WTC11 (cell line): ENCODE measurements at regions not wholly inside any gene's neighbourhood (a gene's known extent, or its start where the extent isn't known, plus 50 kb on each side); places are given as distances from the start of the nearest gene placed in this dataset.

Source experiments
- ATAC-seq: fragments of 200-7000 bp; cut with Tn5 transposase; 2 replicates; pipeline ENCODE4 v1.10.0; 2021; ENCODE audit warnings: mild to moderate bottlenecking, moderate library complexity
- CTCF ChIA-PET: fragments of 300-600 bp; sonication (Branson Sonifier 250); formaldehyde crosslinking; loops from one replicate; lab custom pipeline; 2021; ENCODE audit warnings: antibody characterized with exemption; lab: Charles Lee
- POLR2A ChIA-PET: fragments of 350-600 bp; sonication (Branson Sonifier 250); formaldehyde crosslinking; loops from one replicate; lab custom pipeline; 2021; ENCODE audit warnings: antibody characterized with exemption; lab: Charles Lee
- DNase-seq: peaks from one replicate; pipeline ENCODE4 v3.0.0; 2021; ENCODE audit warnings: low spot score
- H3K27ac Mint-ChIP-seq: 2 replicates; pipeline ENCODE4 v1.8.0; 2021; ENCODE audit warnings: mixed read lengths
- H3K27me3 Mint-ChIP-seq: 2 replicates; pipeline ENCODE4 v1.8.0; 2021; ENCODE audit warnings: low read depth, mild to moderate bottlenecking, moderate library complexity, mixed read lengths
- H3K36me3 Mint-ChIP-seq: 2 replicates; pipeline ENCODE4 v1.8.0; 2021; ENCODE audit warnings: mixed read lengths
- H3K4me1 Mint-ChIP-seq: 2 replicates; pipeline ENCODE4 v1.8.0; 2022; ENCODE audit warnings: mixed read lengths
- H3K4me3 Mint-ChIP-seq: 2 replicates; pipeline ENCODE4 v1.8.0; 2021; ENCODE audit warnings: mild to moderate bottlenecking, moderate library complexity, mixed read lengths
- H3K9me3 Mint-ChIP-seq: 2 replicates; pipeline ENCODE4 v1.8.0; 2021; ENCODE audit warnings: mixed read lengths
- ATF3 ChIP-seq: sonication (generic); formaldehyde crosslinking; conservative IDR thresholded peaks from 2 replicates; pipeline ENCODE4 v1.8.1; 2022; ENCODE audit warnings: mild to moderate bottlenecking, missing genetic modification reagents
- CREB1 ChIP-seq: sonication (generic); formaldehyde crosslinking; IDR thresholded peaks from 2 replicates; pipeline ENCODE4 v1.8.0; 2023; ENCODE audit warnings: mild to moderate bottlenecking, missing genetic modification reagents
- FOXK1 ChIP-seq: sonication (generic); formaldehyde crosslinking; IDR thresholded peaks from 2 replicates; pipeline ENCODE4 v1.8.0; 2022; ENCODE audit warnings: mild to moderate bottlenecking, moderate library complexity, missing genetic modification reagents
- GABPB1 ChIP-seq: sonication (generic); formaldehyde crosslinking; IDR thresholded peaks from 2 replicates; pipeline ENCODE4 v1.8.1; 2023; ENCODE audit warnings: mild to moderate bottlenecking, missing genetic modification reagents
- IRF2 ChIP-seq: sonication (generic); formaldehyde crosslinking; IDR thresholded peaks from 2 replicates; pipeline ENCODE4 v1.8.0; 2022; ENCODE audit warnings: low read depth, missing genetic modification reagents, borderline replicate concordance
- NFE2L1 ChIP-seq: sonication (generic); formaldehyde crosslinking; IDR thresholded peaks from 2 replicates; pipeline ENCODE4 v1.8.1; 2023; ENCODE audit warnings: missing genetic modification reagents
- NR3C1 ChIP-seq: sonication (generic); formaldehyde crosslinking; conservative IDR thresholded peaks from 2 replicates; pipeline ENCODE4 v1.8.1; 2023; ENCODE audit warnings: low read depth, mild to moderate bottlenecking, missing genetic modification reagents
- OVOL2 ChIP-seq: fragments of 250-450 bp; sonication (Bioruptor Pico); IDR thresholded peaks from 2 replicates; pipeline ENCODE4 v1.9.0; 2021; ENCODE audit warnings: mild to moderate bottlenecking, borderline replicate concordance
- RELA ChIP-seq: sonication (generic); formaldehyde crosslinking; IDR thresholded peaks from 2 replicates; pipeline ENCODE4 v1.8.1; 2022; ENCODE audit warnings: missing genetic modification reagents, mild to moderate bottlenecking, borderline replicate concordance
- RORB ChIP-seq: fragments of 250-450 bp; sonication (Bioruptor Pico); IDR thresholded peaks from 2 replicates; pipeline ENCODE4 v1.9.0; 2021; ENCODE audit warnings: mild to moderate bottlenecking
- SOX15 ChIP-seq: fragments of 250-450 bp; sonication (Bioruptor Pico); IDR thresholded peaks from 2 replicates; pipeline ENCODE4 v1.9.0; 2021; ENCODE audit warnings: mild to moderate bottlenecking
- ZNF121 ChIP-seq: sonication (generic); formaldehyde crosslinking; IDR thresholded peaks from 2 replicates; pipeline ENCODE4 v1.8.0; 2023; ENCODE audit warnings: missing genetic modification reagents
- ZNF281 ChIP-seq: sonication (generic); formaldehyde crosslinking; IDR thresholded peaks from 2 replicates; pipeline ENCODE4 v1.8.0; 2023; ENCODE audit warnings: mild to moderate bottlenecking, missing genetic modification reagents
- TF ChIP-seq, protein P1 (sequence below): fragments of 250-450 bp; sonication (Bioruptor Pico); IDR thresholded peaks from 2 replicates; pipeline ENCODE4 v1.8.0; 2021; ENCODE audit warnings: mild to moderate bottlenecking
- TF ChIP-seq, protein P2 (sequence below): fragments of 250-450 bp; sonication (Bioruptor Pico); IDR thresholded peaks from 2 replicates; pipeline ENCODE4 v1.9.0; 2021; ENCODE audit warnings: mild to moderate bottlenecking, borderline replicate concordance
- TF ChIP-seq, protein P3 (sequence below): sonication (generic); formaldehyde crosslinking; IDR thresholded peaks from 2 replicates; pipeline ENCODE4 v1.8.1; 2023; ENCODE audit warnings: mild to moderate bottlenecking, missing genetic modification reagents
- TF ChIP-seq, protein P4 (sequence below): fragments of 250-450 bp; sonication (Bioruptor Pico); IDR thresholded peaks from 2 replicates; pipeline ENCODE4 v2.1.2; 2022; ENCODE audit warnings: mild to moderate bottlenecking, moderate library complexity

- TF ChIP-seq ATF3: no peak
- TF ChIP-seq ZNF281: no peak
- TF ChIP-seq, all 79 proteins: peak for 0
Observed at GRCh38 chr18:26780520-26781325, 84.8 kb downstream of the AQP4 start (continued).

DNA sequence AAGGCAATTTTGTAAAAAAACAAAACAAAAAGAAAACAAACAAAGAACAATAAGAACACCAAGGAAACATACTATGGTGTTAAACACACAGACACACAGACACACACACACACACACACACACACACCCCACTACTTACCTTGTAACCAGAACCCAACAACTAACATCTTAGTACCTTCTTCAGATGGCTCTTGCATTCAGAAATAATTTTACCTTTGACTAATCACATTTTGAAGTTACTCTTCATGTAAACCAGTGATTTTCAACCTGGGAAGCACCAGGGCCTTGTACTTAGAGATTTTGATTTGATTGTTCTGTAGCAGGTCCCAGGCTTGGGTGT, 87.5 kb downstream of the AQP4 start:
- Mint-ChIP-seq H3K36me3 (no peaks in the 10 kb centered on the region), H3K27ac (no peak overlapping the region), H3K27me3 (peaks cover 4% of the 10 kb centered on the region; the same call in 1 of the 2 replicates), H3K4me3 (no peak overlapping the region), H3K9me3 (no peaks in the 10 kb centered on the region), H3K4me1 (peaks cover 58% of the 10 kb centered on the region)
- DNase-seq (no peak), ATAC-seq (no peak)
- ChIA-PET POLR2A (no interaction called here), CTCF (no interaction called here)
- TF ChIP-seq NR3C1 (CRISPR knock-in tag) (no peak), SOX15 (CRISPR knock-in tag) (no peak), NFE2L1 (CRISPR knock-in tag) (no peak), CREB1 (CRISPR knock-in tag) (no peak), ZNF121 (CRISPR knock-in tag) (no peak), RELA (no peak), GABPB1 (CRISPR knock-in tag) (no peak), IRF2 (CRISPR knock-in tag) (no peak), RORB (CRISPR knock-in tag) (no peak), FOXK1 (CRISPR knock-in tag) (no peak), OVOL2 (CRISPR knock-in tag) (no peak)
- TF ChIP-seq, protein P1, sequence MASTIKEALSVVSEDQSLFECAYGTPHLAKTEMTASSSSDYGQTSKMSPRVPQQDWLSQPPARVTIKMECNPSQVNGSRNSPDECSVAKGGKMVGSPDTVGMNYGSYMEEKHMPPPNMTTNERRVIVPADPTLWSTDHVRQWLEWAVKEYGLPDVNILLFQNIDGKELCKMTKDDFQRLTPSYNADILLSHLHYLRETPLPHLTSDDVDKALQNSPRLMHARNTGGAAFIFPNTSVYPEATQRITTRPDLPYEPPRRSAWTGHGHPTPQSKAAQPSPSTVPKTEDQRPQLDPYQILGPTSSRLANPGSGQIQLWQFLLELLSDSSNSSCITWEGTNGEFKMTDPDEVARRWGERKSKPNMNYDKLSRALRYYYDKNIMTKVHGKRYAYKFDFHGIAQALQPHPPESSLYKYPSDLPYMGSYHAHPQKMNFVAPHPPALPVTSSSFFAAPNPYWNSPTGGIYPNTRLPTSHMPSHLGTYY (CRISPR knock-in tag): no peak
- TF ChIP-seq, protein P2, sequence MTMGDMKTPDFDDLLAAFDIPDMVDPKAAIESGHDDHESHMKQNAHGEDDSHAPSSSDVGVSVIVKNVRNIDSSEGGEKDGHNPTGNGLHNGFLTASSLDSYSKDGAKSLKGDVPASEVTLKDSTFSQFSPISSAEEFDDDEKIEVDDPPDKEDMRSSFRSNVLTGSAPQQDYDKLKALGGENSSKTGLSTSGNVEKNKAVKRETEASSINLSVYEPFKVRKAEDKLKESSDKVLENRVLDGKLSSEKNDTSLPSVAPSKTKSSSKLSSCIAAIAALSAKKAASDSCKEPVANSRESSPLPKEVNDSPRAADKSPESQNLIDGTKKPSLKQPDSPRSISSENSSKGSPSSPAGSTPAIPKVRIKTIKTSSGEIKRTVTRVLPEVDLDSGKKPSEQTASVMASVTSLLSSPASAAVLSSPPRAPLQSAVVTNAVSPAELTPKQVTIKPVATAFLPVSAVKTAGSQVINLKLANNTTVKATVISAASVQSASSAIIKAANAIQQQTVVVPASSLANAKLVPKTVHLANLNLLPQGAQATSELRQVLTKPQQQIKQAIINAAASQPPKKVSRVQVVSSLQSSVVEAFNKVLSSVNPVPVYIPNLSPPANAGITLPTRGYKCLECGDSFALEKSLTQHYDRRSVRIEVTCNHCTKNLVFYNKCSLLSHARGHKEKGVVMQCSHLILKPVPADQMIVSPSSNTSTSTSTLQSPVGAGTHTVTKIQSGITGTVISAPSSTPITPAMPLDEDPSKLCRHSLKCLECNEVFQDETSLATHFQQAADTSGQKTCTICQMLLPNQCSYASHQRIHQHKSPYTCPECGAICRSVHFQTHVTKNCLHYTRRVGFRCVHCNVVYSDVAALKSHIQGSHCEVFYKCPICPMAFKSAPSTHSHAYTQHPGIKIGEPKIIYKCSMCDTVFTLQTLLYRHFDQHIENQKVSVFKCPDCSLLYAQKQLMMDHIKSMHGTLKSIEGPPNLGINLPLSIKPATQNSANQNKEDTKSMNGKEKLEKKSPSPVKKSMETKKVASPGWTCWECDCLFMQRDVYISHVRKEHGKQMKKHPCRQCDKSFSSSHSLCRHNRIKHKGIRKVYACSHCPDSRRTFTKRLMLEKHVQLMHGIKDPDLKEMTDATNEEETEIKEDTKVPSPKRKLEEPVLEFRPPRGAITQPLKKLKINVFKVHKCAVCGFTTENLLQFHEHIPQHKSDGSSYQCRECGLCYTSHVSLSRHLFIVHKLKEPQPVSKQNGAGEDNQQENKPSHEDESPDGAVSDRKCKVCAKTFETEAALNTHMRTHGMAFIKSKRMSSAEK: no peak
- TF ChIP-seq, protein P3, sequence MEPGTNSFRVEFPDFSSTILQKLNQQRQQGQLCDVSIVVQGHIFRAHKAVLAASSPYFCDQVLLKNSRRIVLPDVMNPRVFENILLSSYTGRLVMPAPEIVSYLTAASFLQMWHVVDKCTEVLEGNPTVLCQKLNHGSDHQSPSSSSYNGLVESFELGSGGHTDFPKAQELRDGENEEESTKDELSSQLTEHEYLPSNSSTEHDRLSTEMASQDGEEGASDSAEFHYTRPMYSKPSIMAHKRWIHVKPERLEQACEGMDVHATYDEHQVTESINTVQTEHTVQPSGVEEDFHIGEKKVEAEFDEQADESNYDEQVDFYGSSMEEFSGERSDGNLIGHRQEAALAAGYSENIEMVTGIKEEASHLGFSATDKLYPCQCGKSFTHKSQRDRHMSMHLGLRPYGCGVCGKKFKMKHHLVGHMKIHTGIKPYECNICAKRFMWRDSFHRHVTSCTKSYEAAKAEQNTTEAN (CRISPR knock-in tag): no peak
- TF ChIP-seq, protein P4, sequence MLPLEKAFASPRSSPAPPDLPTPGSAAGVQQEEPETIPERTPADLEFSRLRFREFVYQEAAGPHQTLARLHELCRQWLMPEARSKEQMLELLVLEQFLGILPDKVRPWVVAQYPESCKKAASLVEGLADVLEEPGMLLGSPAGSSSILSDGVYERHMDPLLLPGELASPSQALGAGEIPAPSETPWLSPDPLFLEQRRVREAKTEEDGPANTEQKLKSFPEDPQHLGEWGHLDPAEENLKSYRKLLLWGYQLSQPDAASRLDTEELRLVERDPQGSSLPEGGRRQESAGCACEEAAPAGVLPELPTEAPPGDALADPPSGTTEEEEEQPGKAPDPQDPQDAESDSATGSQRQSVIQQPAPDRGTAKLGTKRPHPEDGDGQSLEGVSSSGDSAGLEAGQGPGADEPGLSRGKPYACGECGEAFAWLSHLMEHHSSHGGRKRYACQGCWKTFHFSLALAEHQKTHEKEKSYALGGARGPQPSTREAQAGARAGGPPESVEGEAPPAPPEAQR: no peak
